GM21825 (cell line): ENCODE measurements at regions not wholly inside any gene's neighbourhood (a gene's known extent, or its start where the extent isn't known, plus 50 kb on each side); places are given as distances from the start of the nearest gene placed in this dataset.
"Not testable (repeated sequence)": the region's sequence is repeated elsewhere in the genome, so short reads cannot be mapped to it uniquely, and the experiment has no call there.

Experiments
- ATAC-seq: cut with Tn5 transposase; IDR thresholded peaks from one replicate; pipeline ENCODE4 v1.9.1; 2021; ENCODE audit warnings: mild to moderate bottlenecking, moderate library complexity; ENCODE audit not compliant: unreplicated experiment

DNA sequence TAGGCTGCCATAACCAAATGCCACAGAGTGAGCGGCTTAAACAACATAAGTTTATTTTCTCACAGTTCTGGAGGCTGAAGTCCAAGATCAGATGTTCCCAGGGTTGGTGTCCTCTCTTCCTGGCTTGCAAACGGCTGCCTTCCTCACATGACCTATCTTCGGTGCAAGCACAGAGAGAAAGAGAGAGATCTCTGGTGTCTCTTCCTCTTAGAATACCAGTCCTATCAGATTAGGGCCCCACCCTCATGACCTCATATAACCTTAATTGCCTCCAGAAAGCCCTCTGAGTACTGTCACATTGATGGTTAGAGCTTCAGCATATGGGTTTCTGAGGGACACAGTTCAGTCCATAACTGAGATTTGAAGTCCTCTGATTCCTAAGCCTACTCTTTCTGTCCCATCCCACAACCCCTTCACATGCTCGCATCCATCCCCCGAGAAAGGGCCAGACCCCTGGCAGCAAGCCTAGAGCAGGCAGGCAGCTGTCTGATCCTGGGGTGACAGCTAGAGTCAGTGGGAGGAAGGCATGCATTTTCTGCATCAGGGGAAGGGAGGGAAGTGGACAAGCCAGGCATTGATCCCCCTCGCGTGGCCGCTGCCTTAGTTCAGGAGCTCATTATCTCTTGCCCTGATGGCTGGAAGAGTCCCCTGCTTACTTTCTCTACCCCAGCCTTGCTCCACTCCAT is 114.1 kb downstream of the FAR1 start:
- ATAC-seq = no peak

DNA sequence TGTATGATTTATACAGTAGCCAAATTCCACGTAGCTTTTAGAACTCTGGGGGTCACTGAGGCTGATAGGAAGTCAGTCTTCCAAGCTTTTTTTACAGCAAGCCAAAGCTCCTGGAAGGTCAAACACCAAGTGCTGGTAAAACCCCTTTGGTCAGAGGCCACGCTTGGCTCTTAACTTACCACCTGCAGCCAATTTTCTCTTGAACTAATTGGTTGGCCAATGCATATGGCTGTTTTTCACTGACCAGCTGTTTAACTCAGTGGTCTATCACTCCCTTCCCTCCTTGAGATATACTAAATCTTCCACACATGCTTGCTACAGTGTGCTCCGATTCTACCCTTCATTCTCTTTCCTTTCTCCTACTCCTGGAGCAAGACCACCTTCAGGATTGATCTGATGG is 116.0 kb downstream of the FAR1 start:
- ATAC-seq = no peak

DNA sequence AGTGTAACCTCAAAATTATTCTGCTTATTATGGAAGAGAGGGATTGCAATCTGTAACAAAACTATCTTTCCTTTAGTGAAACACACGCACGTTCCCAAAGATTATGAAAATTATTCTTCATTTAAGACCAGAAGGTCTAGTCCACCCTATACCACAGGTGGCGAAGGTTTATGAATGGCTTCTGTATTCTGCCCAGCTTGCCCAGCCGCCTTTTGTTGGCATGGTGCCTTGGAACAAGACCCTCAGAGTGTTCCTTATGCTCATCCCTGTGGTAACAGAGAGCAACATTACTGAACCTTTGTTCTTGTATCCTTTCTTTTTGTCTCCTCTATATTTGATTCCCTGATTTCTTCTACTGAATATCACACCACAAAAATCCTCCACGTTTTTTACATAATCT is 116.4 kb downstream of the FAR1 start:
- no peak for ATAC-seq

DNA sequence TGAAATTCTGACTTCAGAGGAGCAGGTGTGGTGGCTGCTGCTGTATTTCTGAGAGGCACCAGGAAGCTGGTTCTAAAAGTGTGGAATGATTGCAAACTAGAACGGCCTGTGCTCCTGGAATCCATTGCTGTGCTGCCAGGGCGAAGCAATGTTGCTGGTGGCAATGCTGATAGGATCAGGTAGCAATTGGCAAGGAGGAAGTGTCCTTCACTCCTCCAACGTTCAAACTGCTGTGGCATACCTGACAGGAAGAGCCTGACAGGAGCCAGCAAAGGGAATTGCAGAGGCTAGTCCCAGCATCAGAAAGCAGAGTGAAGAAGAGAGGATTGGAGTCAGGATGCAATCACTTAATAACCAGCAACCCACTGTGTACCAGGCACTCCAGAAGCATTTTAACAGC is 118.2 kb downstream of the FAR1 start:
- ATAC-seq = no peak

DNA sequence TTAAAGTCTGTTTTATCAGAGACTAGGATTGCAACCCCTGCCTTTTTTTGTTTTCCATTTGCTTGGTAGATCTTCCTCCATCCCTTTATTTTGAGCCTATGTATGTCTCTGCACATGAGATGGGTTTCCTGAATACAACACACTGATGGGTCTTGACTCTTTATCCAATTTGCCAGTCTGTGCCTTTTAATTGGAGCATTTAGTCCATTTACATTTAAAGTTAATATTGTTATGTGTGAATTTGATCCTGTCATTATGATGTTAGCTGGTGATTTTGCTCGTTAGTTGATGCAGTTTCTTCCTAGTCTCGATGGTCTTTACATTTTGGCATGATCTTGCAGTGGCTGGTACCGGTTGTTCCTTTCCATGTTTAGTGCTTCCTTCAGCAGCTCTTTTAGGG is 129.1 kb downstream of the FAR1 start:
- ATAC-seq = not testable (repeated sequence)

DNA sequence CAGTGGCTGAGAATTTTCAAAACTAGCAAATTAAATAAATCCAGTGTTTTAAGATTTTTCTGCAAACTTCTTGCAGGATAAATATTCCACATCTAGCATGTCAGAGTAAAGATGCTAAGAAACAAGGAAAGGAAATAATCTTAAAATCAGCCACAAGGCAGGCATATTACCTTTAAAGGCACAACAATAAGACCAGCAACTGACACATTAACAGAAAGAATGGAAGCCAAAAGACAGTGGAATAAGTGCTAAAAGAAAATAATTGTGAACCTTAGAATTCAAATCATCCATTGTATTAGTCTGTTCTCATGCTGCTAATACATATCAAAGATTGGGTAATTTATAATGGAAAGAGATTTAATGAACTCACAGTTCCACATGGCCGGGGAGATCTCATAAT is 132.4 kb downstream of the FAR1 start:
- ATAC-seq = no peak

DNA sequence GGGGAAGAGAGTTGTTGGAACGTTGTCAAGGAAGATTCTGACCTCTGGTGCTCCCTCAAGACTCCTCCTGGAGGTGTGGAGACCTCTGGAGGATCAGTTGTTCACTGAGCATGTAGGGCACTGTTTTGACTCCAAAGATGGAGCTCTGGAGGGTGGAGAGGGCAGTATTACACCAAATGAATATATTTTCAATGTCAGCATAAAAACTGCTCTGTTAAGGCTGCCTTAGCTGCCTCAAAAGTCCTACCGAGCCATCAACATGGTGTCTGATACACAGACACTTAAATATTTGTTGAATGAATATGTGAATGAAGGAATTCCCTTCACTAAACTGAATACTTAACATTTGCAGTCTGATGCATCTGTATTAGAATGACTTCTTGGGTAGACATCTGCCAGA is 144.2 kb upstream of the SPON1 start:
- ATAC-seq = no peak

DNA sequence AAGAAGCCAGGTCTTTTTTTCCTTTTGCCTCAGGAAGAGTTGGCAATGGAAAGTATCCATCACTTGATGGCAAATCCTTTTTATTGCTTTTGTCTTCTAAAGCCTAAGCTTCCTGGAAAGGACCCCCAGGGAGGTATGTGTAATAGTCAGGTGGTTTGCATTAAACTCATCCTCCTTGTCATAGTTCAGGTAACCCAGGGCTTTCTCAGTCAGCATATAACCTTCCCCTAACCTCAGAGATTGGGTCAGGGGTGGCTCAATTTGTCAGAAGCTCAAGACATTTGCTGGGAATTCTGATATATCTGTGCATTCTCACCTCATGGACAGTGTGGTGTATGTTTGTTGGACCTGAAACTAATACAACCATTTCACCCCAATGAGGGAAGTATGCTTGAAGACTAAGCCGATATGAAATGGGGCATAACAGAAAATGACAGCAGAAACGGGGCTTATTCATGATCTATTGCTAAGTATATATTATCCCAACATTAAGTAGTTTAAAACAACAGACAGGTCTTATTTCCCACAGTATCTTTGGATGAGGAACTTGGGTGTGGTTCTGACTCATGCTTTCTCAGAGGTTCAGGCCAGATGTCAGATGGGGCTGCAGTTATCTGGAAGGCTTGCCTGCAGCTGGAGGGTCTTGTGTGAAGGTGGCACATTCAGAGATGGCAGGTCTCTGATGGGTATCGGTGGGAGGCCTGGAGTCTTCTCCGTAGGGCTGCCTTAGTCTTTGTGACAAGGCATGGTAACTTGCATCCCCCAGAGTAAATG is 135.8 kb upstream of the SPON1 start:
- ATAC-seq = no peak

DNA sequence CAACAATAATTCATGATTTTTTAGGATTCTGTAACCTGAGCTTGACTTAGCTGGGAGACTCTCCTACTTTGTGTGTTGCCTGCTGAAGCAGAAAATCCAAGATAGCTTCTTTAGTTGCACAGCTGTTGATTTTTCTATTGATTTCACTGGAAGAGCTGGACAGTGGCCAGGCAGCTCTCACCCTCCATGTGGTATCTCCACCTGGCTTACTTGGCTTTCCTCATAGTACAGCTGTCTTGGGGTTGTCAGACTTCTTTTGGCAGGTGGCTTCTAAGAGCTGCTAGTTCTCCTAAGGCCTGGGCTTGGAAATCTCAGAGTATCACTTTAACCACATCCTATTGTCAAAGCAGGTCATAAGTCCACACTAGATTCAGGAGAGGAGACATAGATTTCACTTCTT is 130.8 kb upstream of the SPON1 start:
- ATAC-seq = no peak

DNA sequence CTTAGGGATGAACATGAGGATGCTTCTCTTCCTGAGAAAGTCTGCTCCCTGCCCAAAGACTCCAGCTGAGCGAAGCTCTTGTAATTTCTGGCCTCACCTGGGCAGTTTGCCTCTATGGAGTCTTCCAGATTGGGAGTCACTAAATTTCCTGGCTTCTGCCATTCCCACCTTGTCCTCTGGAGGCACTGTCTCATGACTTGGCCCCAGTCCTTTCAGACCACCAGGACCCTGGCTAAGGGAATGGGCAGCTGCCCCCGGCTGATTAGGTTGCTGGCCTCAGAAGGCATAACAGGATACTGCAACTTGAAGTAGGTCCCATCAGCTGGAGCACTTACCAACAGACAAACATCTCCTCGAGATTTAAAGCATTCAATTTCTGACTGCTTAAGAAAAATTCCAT is 128.1 kb upstream of the SPON1 start:
- ATAC-seq = no peak

DNA sequence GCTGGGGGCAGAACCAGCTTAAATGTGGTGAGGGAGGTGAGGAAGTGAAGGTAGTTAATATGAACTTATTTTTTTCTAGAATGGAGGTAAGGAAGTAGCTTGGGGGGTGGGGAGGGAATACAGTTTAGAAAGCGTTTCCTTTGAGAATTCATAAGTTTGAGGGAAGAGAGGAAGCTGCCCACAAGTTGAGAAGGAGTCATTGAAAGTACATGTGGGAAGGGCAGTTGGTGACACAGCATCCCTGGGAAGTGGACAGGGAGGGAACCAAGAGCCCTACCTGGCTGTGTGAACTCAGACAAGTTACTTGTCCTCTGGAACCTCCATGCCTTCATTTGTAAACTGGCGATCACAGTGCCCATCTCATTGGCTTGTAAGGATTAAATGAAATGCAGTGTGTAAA is 125.9 kb upstream of the SPON1 start:
- no peak for ATAC-seq

DNA sequence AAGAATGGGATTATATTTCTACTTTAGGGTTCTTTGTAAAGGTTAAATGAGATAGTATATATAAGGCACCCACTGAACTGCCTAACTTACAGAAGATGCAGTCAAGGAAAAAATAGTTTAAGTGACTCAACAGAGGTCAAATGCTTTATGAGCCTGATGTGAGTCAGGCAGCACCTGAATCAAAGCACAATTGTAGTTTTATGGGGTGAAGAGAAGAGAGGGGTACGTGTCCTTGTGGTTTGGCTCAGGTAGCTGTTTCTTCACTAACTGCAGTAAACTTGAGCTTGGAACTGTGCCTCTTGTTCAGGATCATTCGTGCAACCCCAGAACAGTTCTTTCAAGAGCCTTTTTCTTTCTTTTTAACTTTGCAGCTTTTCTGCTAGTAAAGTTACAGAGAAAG is 125.2 kb upstream of the SPON1 start:
- no peak for ATAC-seq

DNA sequence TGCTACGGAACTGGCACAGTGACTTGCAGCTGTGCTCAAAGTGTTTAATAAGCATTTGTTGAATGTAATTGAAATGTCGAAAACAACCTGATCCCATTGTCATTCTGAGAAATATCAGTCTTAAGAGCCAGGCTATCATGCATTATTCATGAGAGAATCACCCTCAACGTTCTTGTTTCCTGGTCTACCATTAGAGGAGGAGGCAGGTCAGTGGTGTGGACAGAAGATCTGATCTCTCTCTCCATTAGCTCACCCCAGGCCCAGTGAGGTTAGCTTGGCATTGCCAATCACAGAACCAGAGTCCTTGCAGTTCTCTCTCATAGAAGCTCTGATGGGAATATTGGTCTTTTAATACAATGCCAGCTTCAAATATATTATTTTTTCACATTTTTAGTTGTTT is 121.1 kb upstream of the SPON1 start:
- no peak for ATAC-seq

DNA sequence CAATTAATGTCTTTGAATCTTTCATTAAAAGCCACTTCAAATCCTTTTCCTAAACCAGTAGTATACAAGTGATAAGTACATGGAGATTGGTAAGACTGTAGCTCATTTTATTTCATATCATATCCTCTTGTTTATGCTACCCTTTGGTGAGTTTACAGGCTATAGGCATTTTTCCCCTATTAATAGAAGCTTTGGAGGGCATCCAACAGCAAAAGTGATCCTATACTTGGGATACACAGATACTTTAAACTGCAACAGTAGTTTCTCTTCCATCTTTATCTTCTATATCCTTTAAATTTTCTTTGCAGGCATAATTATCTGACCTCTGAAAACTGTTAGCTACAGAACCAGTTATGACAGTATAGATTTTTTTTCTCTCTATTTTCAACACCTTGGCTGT is 114.5 kb upstream of the SPON1 start:
- no peak for ATAC-seq

DNA sequence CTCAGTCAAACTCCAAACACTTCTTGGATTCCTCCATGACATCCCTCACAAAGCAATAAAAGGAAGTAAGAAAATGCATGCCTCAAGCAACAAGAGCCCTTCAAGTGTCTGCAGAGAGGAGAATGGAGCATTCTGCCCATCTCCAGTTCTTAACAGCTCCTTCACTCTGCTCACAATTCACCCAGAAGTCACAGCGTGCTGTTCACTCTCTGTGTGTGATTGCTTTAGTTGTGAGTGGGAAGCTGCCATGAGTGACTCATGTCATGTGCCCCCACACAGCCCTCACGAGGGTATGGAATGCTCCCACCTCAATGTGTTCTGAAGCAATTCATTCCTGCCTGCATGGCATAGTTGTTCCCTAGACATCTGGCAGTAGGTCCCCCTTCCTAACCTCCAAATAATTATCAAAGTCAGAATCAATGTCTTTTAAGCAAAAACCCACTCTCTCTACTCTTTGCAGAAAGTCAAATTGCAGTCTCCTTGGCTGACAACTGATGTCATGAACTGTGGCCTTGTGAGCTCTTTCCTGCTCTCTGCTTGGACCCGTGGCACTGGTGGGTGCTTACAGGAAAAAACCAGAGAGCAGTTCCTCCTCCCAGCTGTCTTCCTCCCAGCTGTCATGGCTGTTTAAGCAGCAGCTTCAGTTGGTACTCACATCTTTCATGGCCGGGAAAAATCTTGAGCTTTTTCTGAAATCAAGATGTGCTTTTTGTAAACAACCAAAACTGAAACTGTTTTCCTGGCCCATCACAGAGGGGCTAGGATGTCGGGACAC is 112.1 kb upstream of the SPON1 start:
- ATAC-seq = no peak

DNA sequence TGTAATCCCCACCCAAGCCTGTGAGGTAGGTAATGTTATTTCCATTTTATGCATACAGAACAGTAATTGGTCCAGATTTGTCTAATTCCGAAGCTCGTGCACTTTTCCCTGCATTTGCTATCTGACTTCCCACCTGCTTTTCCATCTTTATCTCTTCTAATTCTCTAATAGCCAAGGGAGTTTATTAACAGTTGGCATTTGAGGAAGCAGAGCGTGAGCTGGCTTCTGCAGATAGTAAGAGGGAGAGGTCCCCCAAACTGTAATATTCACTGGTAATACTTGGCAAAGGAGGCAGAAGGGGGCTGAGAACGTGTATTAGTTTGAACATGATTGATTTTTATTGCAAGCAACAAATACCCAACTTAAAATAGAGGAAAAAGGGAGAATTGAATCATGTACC is 110.8 kb upstream of the SPON1 start:
- ATAC-seq = no peak

DNA sequence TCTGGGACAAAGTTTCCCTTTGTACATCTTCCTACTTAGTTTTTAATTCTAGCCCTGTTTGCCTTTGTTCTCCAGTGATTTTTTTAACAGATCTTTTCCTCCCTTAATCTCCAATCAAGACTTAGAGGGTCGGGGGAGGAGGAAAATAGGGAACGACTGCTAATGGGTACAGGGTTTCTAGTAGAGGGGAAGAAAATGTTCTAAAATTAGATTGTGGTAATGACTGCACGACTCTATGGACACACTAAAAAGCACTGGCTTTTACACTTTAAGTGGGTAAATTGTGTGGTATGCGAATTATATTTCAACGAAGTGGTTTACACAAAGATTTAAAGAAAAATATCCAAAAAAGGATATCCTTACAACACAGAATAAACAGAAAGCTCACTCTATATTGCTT is 110.0 kb upstream of the SPON1 start:
- no peak for ATAC-seq

DNA sequence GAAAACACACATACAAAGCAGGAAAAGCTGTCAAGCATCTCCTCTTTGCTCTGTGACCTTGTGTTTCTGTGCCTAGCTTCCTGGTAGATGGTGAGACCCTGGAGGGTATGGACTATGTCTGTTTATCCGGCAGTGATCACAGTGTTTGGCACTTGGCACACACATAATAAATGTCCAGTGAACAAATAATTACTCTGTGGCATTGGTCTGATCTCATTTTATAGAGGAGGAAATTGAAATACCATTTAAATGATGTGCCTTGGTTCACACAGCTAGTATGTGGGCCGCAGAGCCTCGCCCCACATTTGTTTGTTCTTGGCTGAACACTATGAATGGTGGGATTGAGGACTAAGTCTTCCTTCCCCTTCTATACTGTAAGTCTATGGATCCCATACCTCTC is 104.7 kb upstream of the SPON1 start:
- ATAC-seq = no peak

DNA sequence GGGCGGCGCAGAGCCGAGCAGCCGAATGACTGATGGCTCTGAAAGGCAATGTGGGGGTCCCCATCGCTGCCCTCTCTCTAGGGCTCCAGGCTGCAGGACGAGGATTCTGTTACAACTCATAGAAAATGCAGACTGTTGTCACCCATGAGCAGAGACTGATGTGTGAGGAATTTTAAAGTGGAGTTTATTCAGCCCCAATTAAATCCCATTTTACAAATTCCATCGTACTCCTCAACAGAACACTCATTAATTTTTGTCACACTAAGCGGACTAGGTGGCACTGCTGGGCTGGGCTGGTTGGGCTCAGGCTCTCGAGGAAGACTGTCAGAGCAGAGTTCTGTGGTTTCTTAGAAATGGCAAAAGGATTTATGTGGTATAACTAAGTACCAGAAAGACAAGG is 102.6 kb upstream of the SPON1 start:
- ATAC-seq = no peak

DNA sequence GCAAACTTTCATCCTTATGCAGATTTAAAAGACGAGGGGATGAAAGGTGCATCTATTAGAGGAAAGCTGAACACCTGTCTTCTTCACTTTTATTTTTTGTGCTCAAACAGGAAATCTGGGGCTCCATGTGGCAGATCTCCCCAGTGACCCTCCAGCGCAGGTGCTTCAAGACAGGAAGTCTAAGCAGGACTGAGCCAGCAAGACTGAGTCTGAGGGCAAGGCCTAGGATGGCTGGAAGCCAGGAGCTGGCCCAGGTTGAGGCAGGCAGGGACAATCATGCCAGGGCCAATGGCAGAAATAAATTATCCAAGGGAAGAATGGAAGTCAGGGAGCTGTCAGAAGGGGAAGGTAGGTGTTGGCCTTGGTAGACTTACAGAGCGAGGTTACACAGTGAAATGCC is 101.1 kb upstream of the SPON1 start:
- no peak for ATAC-seq

DNA sequence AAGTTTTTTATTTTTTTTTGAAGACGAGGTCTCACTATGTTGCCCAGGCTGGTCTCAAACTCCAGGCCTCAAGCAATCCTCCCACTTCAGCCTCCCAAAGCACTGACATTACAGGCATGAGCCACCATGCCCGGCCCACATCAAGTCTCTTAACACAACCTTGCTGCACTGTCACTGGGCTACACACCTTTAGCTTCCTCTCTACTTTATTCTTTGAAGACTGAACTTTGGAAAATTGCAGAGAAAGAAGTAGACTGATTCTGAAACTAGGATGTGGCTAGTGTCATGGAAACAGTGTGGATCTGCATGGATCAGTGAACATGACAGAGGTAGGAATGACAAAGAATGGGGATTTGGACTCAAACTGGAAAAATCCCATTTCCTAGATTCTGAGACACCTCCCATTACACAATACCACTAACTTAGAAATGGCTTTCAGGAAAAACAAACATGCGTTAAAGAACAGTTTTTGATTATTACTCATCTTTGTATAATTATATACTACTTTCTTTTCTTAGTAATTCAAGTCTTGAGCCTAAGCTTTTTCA is 99.6 kb upstream of the SPON1 start:
- no peak for ATAC-seq
